Type B pancreatic cell (in vitro differentiated cells): ENCODE measurements at regions not wholly inside any gene's neighbourhood (a gene's known extent, or its start where the extent isn't known, plus 50 kb on each side); places are given as distances from the start of the nearest gene placed in this dataset.

Experiments
- DNase-seq: peaks from one replicate; pipeline ENCODE4 v3.0.0; 2021; ENCODE audit warnings: mixed read lengths; ENCODE audit not compliant: unreplicated experiment; ENCODE audit errors: extremely low spot score
- H3K27ac Mint-ChIP-seq: 2 replicates; pipeline ENCODE4 v1.8.0; 2021; ENCODE audit warnings: mild to moderate bottlenecking, mixed read lengths
- H3K27me3 Mint-ChIP-seq: 2 replicates; pipeline ENCODE4 v1.8.0; 2021; ENCODE audit warnings: mixed read lengths
- H3K36me3 Mint-ChIP-seq: 2 replicates; pipeline ENCODE4 v1.8.0; 2021; ENCODE audit warnings: mixed read lengths
- H3K4me1 Mint-ChIP-seq: one replicate; pipeline ENCODE4 v1.8.0; 2021; ENCODE audit warnings: mixed read lengths; ENCODE audit not compliant: unreplicated experiment
- H3K4me3 Mint-ChIP-seq: 2 replicates; pipeline ENCODE4 v1.8.0; 2021; ENCODE audit warnings: mild to moderate bottlenecking, mixed read lengths
- H3K9me3 Mint-ChIP-seq: 2 replicates; pipeline ENCODE4 v1.8.0; 2021; ENCODE audit warnings: mixed read lengths
- CTCF ChIP-seq: fragments of 200-600 bp; sonication (generic); conservative IDR thresholded peaks from 2 replicates; pipeline ENCODE4 v1.5.0; 2021; ENCODE audit warnings: antibody characterized with exemption, mild to moderate bottlenecking

GRCh38 chrX:11929476-11929875, 171.4 kb downstream of the MSL3 start:
- H3K4me3 Mint-ChIP-seq, result no peak overlapping the region
- no peak for DNase-seq
- H3K4me1 Mint-ChIP-seq, result no peaks in the 10 kb centered on the region
- H3K27me3 Mint-ChIP-seq, result no peaks in the 10 kb centered on the region
- H3K27ac Mint-ChIP-seq, result no peak overlapping the region
- H3K9me3 Mint-ChIP-seq, result peaks cover 6% of the 10 kb centered on the region
- H3K36me3 Mint-ChIP-seq, result no peaks in the 10 kb centered on the region
- TF ChIP-seq CTCF, result no peak

- H3K36me3 Mint-ChIP-seq, result no peaks in the 10 kb centered on the region
These were observed 174.4 kb downstream of the MSL3 start for GRCh38 chrX:11932423-11932822.

GRCh38 chrX:11934089-11934488, 176.1 kb downstream of the MSL3 start:
- Mint-ChIP-seq H3K36me3 (no peaks in the 10 kb centered on the region), H3K27ac (no peak overlapping the region), H3K4me1 (no peaks in the 10 kb centered on the region), H3K4me3 (no peak overlapping the region), H3K27me3 (no peaks in the 10 kb centered on the region), H3K9me3 (no peaks in the 10 kb centered on the region)
- DNase-seq, result no peak
- TF ChIP-seq CTCF, result no peak

More at GRCh38 chrX:11932423-11932822, 174.4 kb downstream of the MSL3 start:
- no peaks in the 10 kb centered on the region for H3K27me3 Mint-ChIP-seq
- TF ChIP-seq CTCF, result no peak
- no peak overlapping the region for H3K4me3 Mint-ChIP-seq
- DNase-seq, result no peak
- peaks cover 4% of the 10 kb centered on the region for H3K9me3 Mint-ChIP-seq
- H3K27ac Mint-ChIP-seq, result no peak overlapping the region
- H3K4me1 Mint-ChIP-seq, result no peaks in the 10 kb centered on the region

- Mint-ChIP-seq H3K4me3 (no peak overlapping the region), H3K9me3 (no peaks in the 10 kb centered on the region), H3K36me3 (no peaks in the 10 kb centered on the region), H3K27me3 (no peaks in the 10 kb centered on the region), H3K27ac (no peak overlapping the region), H3K4me1 (no peaks in the 10 kb centered on the region)
- DNase-seq, result no peak
- no peak for TF ChIP-seq CTCF
These were observed 183.5 kb downstream of the MSL3 start for GRCh38 chrX:11941571-11941970.

GRCh38 chrX:11944501-11944900, 186.5 kb downstream of the MSL3 start:
- Mint-ChIP-seq H3K9me3 (no peaks in the 10 kb centered on the region), H3K27ac (no peak overlapping the region), H3K4me1 (no peaks in the 10 kb centered on the region), H3K27me3 (no peaks in the 10 kb centered on the region), H3K36me3 (no peaks in the 10 kb centered on the region), H3K4me3 (no peak overlapping the region)
- no peak for DNase-seq
- TF ChIP-seq CTCF, result peak; percentile 69

GRCh38 chrX:11949291-11949690, 189.0 kb upstream of the FRMPD4 start:
- Mint-ChIP-seq H3K27ac (no peak overlapping the region), H3K4me3 (no peak overlapping the region), H3K4me1 (no peaks in the 10 kb centered on the region), H3K9me3 (peaks cover 3% of the 10 kb centered on the region), H3K36me3 (no peaks in the 10 kb centered on the region), H3K27me3 (no peaks in the 10 kb centered on the region)
- TF ChIP-seq CTCF, result no peak
- no peak for DNase-seq
